Psoas muscle (tissue), 7 donors: ENCODE measurements at regions not wholly inside any gene's neighbourhood (a gene's known extent, or its start where the extent isn't known, plus 50 kb on each side); places are given as distances from the start of the nearest gene placed in this dataset.

Experiments
- ATAC-seq, 4 donors: fragments of 200-7000 bp; cut with Tn5 transposase; one replicate each; pipeline ENCODE4 v1.9.1; 2020; ENCODE audit warnings: moderate library complexity in 3 of 4, mild to moderate bottlenecking in 2 of 4
- DNase-seq, 2 donors: peaks; one replicate each; pipeline ENCODE4 v3.0.0-alpha.2; 2020
- H3K27ac ChIP-seq: fragments of 200-600 bp; one replicate; pipeline ENCODE4 v1.8.0; 2022
- H3K27me3 ChIP-seq, 3 donors: fragments of 200-600 bp in 1 of 3; one replicate each; pipeline versions ENCODE4 v1.6.1 to v1.8.0; 2013 to 2022; ENCODE audit warnings: low read length in 2 of 3, mild to moderate bottlenecking in 2 of 3, moderate library complexity in 1 of 3; ENCODE audit not compliant: insufficient read depth in 3 of 3
- H3K36me3 ChIP-seq, 2 donors: fragments of 200-600 bp in 1 of 2; one replicate each; pipeline versions ENCODE4 v1.6.1 to v1.8.0; 2013 to 2022; ENCODE audit warnings: low read depth in 1 of 2, mild to moderate bottlenecking in 1 of 2, moderate library complexity in 1 of 2; ENCODE audit not compliant: insufficient read depth in 1 of 2
- H3K4me1 ChIP-seq: fragments of 200-600 bp; one replicate; pipeline ENCODE4 v1.8.0; 2022
- H3K4me3 ChIP-seq: fragments of 200-600 bp; one replicate; pipeline ENCODE4 v1.8.0; 2022; ENCODE audit warnings: mild to moderate bottlenecking
- H3K9me3 ChIP-seq: fragments of 200-600 bp; one replicate; pipeline ENCODE4 v1.8.0; 2022
- CTCF ChIP-seq: fragments of 200-600 bp; IDR thresholded peaks from one replicate; pipeline ENCODE4 v1.8.0; 2022; ENCODE audit warnings: antibody characterized with exemption
- WGBS, 3 donors: extraction: QIAGEN DNeasy Blood & Tissue Kit; methylation state at CpG; one replicate each; pipeline versions ENCODE4 v1.1.6 to v1.1.7; 2013; 5-methylcytosine and 5-hydroxymethylcytosine counted together
- intact Hi-C, 2 donors: fragments of 100-400 bp; cut with DNase I; formaldehyde crosslinking; loops; one replicate each; pipeline versions ENCODE4 v1.11.0 to v1.14.2; 2022
- donor health status: healthy with polysubstance abuse.
- donor health status: DM: no; HTN: no; CAD: no; lungs with moderate emphysema.
- donor health status: Bipolar disorder and iron deficiency.
- donor health status: healthy.
- donor health status: DM: yes; HTN: yes; CAD: no.
- donor health status: DM: no; HTN: no; CAD: no.
- donor health status: DM: yes; HTN: yes; CAD: no.

- intact Hi-C loops = no loop called here
These were observed 825.4 kb downstream of the PCDH18 start for GRCh38 chr4:136706942-136707341.

GRCh38 chr4:136699905-136700304 lies 832.4 kb downstream of the PCDH18 start:
- Histone ChIP-seq H3K36me3 (no peaks in the 10 kb centered on the region), H3K27me3 (no peaks in the 10 kb centered on the region), H3K9me3 (no peaks in the 10 kb centered on the region), H3K4me3 (no peak overlapping the region), H3K27ac (no peak overlapping the region), H3K4me1 (no peaks in the 10 kb centered on the region)
- no peak for TF ChIP-seq CTCF
- DNase-seq (no peak), ATAC-seq (no peak)
- 79 to 89% (median 83%) methylated on average over 3 of the region's 3 CpGs for WGBS, 3 donors
- intact Hi-C loops = no loop called here

More at GRCh38 chr4:136706942-136707341, 825.4 kb downstream of the PCDH18 start:
- ATAC-seq (no peak), DNase-seq (no peak)
- no peak for TF ChIP-seq CTCF
- no peaks in the 10 kb centered on the region for H3K27me3 ChIP-seq
- H3K4me3 ChIP-seq = no peak overlapping the region
- no peak overlapping the region for H3K27ac ChIP-seq
- no peaks in the 10 kb centered on the region for H3K9me3 ChIP-seq
- H3K4me1 ChIP-seq = no peaks in the 10 kb centered on the region
- 82 to 89% (median 85%) methylated on average over 7 of the region's 7 CpGs for WGBS, 3 donors
- no peaks in the 10 kb centered on the region for H3K36me3 ChIP-seq

- H3K27me3 ChIP-seq = no peaks in the 10 kb centered on the region
- no peaks in the 10 kb centered on the region for H3K4me1 ChIP-seq
- ATAC-seq (no peak), DNase-seq (no peak)
- no peak for TF ChIP-seq CTCF
- H3K36me3 ChIP-seq = no peaks in the 10 kb centered on the region
- no peak overlapping the region for H3K4me3 ChIP-seq
- no peak overlapping the region for H3K27ac ChIP-seq
- intact Hi-C loops = no loop called here
- no peaks in the 10 kb centered on the region for H3K9me3 ChIP-seq
- WGBS, 3 donors = 68 to 81% (median 73%) methylated on average over 3 of the region's 3 CpGs
These were observed 840.7 kb downstream of the PCDH18 start for GRCh38 chr4:136691607-136692006.

GRCh38 chr4:136690360-136690759 lies 841.9 kb downstream of the PCDH18 start:
- Histone ChIP-seq H3K4me1 (no peaks in the 10 kb centered on the region), H3K36me3 (no peaks in the 10 kb centered on the region), H3K27me3 (no peaks in the 10 kb centered on the region), H3K27ac (no peak overlapping the region), H3K9me3 (no peaks in the 10 kb centered on the region), H3K4me3 (no peak overlapping the region)
- no peak for ATAC-seq
- DNase-seq = no peak
- TF ChIP-seq CTCF = no peak
- intact Hi-C loops = no loop called here
- WGBS, 3 donors = 23 to 34% (median 28%) methylated on average over 1 of the region's 1 CpG

GRCh38 chr4:136687596-136687995 lies 844.7 kb downstream of the PCDH18 start:
- H3K4me3 ChIP-seq = no peak overlapping the region
- H3K36me3 ChIP-seq = no peaks in the 10 kb centered on the region
- no peaks in the 10 kb centered on the region for H3K9me3 ChIP-seq
- no peak overlapping the region for H3K27ac ChIP-seq
- H3K27me3 ChIP-seq = no peaks in the 10 kb centered on the region
- DNase-seq (no peak), ATAC-seq (no peak)
- no peaks in the 10 kb centered on the region for H3K4me1 ChIP-seq
- 64 to 75% (median 67%) methylated on average over 2 of the region's 2 CpGs for WGBS, 3 donors
- TF ChIP-seq CTCF = no peak
- intact Hi-C loops = no loop called here
